ENCODE measurements at regions not wholly inside any gene's neighbourhood (a gene's known extent, or its start where the extent isn't known, plus 50 kb on each side); places are given as distances from the start of the nearest gene placed in this dataset.

DNA sequence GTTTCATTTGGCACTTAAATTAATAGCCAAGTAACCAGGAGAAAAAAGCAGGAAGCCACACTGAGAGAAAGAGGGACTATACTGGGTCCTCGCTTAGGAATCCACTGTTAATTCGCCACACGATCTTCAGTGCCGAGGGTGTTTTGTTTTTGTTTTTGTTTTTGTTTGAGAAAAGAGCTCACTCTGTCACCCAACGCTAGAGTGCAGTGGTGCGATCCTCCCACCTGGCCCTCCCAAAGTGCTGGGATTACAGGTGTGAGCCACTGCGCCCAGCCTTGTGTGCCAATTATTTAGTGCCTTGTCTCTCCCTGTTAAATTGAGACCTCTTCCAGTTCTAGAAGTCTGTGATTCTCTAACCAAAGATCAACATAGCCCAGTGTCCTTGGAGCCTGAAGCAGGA lies 53.8 kb upstream of the TPM1 start:
- no peak for DNase-seq (ENCODE audit: low spot score)

- DNase-seq (ENCODE audit: low spot score), result no peak
Observed at GRCh38 chr15:62989366-62990055, 53.0 kb upstream of the TPM1 start.

GRCh38 chr15:62991698-62992097 lies 50.8 kb upstream of the TPM1 start:
- no peak for DNase-seq (ENCODE audit: low spot score)

- DNase-seq (ENCODE audit: low spot score), result no peak
Observed at GRCh38 chr15:62992302-62992701, 50.2 kb upstream of the TPM1 start.

All from hematopoietic multipotent progenitor cell treated with erythropoietin and hydrocortisone succinate and interleukin-3 and kit ligand, for 17 days (in vitro differentiated cells).